Panc1 (cell line): ENCODE measurements at regions not wholly inside any gene's neighbourhood (a gene's known extent, or its start where the extent isn't known, plus 50 kb on each side); places are given as distances from the start of the nearest gene placed in this dataset.

ENCODE experiments used
- POLR2AphosphoS5 ChIP-seq: IDR thresholded peaks from 2 replicates; pipeline ENCODE4 v1.6.1; 2012; ENCODE audit warnings: mild to moderate bottlenecking, low read depth, low read length, moderate library complexity
- TF ChIP-seq, protein P1 (sequence below): fragments of 450-650 bp; IDR thresholded peaks from 2 replicates; pipeline ENCODE4 v1.5.1; 2017; ENCODE audit warnings: mild to moderate bottlenecking

DNA sequence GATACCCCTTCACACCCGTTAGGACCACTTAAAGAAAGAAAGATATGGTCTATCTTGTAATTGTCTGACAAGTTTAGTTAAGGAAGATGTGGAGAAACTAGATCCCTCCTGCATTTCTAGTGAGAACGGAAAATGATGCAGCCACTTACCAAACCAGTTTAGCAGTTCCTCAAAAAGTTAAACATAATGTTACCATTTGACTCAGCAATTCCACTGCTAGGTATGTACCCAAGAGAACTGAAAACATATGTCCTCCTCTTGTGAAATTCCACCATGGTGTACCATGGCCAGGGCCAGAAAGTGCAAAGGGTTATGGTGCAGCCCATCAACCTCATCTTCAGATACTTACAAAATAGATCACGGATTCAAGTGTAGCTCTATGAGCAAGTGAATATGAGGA lies 79.0 kb upstream of the ID2 start:
- no peak for TF ChIP-seq POLR2AphosphoS5
- TF ChIP-seq, protein P1, sequence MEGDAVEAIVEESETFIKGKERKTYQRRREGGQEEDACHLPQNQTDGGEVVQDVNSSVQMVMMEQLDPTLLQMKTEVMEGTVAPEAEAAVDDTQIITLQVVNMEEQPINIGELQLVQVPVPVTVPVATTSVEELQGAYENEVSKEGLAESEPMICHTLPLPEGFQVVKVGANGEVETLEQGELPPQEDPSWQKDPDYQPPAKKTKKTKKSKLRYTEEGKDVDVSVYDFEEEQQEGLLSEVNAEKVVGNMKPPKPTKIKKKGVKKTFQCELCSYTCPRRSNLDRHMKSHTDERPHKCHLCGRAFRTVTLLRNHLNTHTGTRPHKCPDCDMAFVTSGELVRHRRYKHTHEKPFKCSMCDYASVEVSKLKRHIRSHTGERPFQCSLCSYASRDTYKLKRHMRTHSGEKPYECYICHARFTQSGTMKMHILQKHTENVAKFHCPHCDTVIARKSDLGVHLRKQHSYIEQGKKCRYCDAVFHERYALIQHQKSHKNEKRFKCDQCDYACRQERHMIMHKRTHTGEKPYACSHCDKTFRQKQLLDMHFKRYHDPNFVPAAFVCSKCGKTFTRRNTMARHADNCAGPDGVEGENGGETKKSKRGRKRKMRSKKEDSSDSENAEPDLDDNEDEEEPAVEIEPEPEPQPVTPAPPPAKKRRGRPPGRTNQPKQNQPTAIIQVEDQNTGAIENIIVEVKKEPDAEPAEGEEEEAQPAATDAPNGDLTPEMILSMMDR, result no peak
